HEK293 (cell line): ENCODE measurements at regions not wholly inside any gene's neighbourhood (a gene's known extent, or its start where the extent isn't known, plus 50 kb on each side); places are given as distances from the start of the nearest gene placed in this dataset.

Experiments used
- CTCF ChIA-PET: fragments of 350-600 bp; formaldehyde crosslinking; extraction: SDS; loops from one replicate; lab custom pipeline; 2021; ENCODE audit warnings: antibody characterized with exemption; lab: Yijun Ruan, JAX
- POLR2A ChIA-PET: fragments of 300-600 bp; formaldehyde crosslinking; extraction: SDS; loops from one replicate; lab custom pipeline; 2020; ENCODE audit warnings: antibody characterized with exemption, inconsistent platforms; lab: Yijun Ruan, JAX
- H3K27ac ChIP-seq: fragments of 200-500 bp; sonication (Bioruptor generic); 2 replicates; pipeline ENCODE4 v1.5.1; 2014; ENCODE audit warnings: low read depth, low read length, control low read depth, inconsistent platforms; ENCODE audit errors: extremely low read depth
- H3K36me3 ChIP-seq, 2 experiments: fragments of 200-500 bp in 1 of 2; sonication (Bioruptor generic) in 1 of 2; 1 replicate in 1 of 2; 2 replicates in 1 of 2; pipeline ENCODE4 v1.5.1; 2014 to 2017; ENCODE audit warnings: inconsistent platforms in 2 of 2, low read length in 2 of 2; ENCODE audit not compliant: control insufficient read depth in 2 of 2, insufficient read depth in 1 of 2
- H3K4me1 ChIP-seq: fragments of 200-500 bp; sonication (Bioruptor generic); 2 replicates; pipeline ENCODE4 v1.5.1; 2014; ENCODE audit warnings: mild to moderate bottlenecking, low read length, inconsistent platforms; ENCODE audit not compliant: control insufficient read depth, insufficient read depth
- H3K4me3 ChIP-seq: 2 replicates; pipeline ENCODE4 v1.5.1; 2011; ENCODE audit warnings: low read depth, mild to moderate bottlenecking, control low read depth, low read length, moderate library complexity
- H3K9me3 ChIP-seq: fragments of 200-500 bp; sonication (Bioruptor generic); 2 replicates; pipeline ENCODE4 v1.5.1; 2014; ENCODE audit warnings: low read depth, low read length, inconsistent platforms; ENCODE audit not compliant: control insufficient read depth, insufficient read depth
- HOXA7 ChIP-seq: sonication (generic); formaldehyde crosslinking; IDR thresholded peaks from 2 replicates; pipeline ENCODE4 v1.8.1; 2022; ENCODE audit warnings: missing genetic modification reagents, borderline replicate concordance
- OSR2 ChIP-seq: fragments of 450-650 bp; formaldehyde crosslinking; IDR thresholded peaks from 2 replicates; pipeline ENCODE4 v1.5.1; 2016; ENCODE audit warnings: missing biosample characterization, missing genetic modification characterization
- PATZ1 ChIP-seq: fragments of 450-650 bp; formaldehyde crosslinking; IDR thresholded peaks from 2 replicates; pipeline ENCODE4 v1.5.1; 2016; ENCODE audit warnings: missing biosample characterization, missing genetic modification characterization
- ZBTB48 ChIP-seq: fragments of 450-650 bp; formaldehyde crosslinking; IDR thresholded peaks from 2 replicates; pipeline ENCODE4 v1.5.1; 2016; ENCODE audit warnings: missing biosample characterization, missing genetic modification characterization
- ZNF16 ChIP-seq: fragments of 450-650 bp; formaldehyde crosslinking; IDR thresholded peaks from 2 replicates; pipeline ENCODE4 v1.5.1; 2016; ENCODE audit warnings: low read depth, missing biosample characterization, missing genetic modification characterization
- ZNF221 ChIP-seq: fragments of 450-650 bp; formaldehyde crosslinking; IDR thresholded peaks from 2 replicates; pipeline ENCODE4 v1.5.1; 2017; ENCODE audit warnings: missing biosample characterization, missing genetic modification characterization, borderline replicate concordance
- ZNF398 ChIP-seq: fragments of 450-650 bp; formaldehyde crosslinking; IDR thresholded peaks from 2 replicates; pipeline ENCODE4 v1.5.1; 2017; ENCODE audit warnings: missing biosample characterization, missing genetic modification characterization
- ZNF416 ChIP-seq: fragments of 450-650 bp; formaldehyde crosslinking; IDR thresholded peaks from 2 replicates; pipeline ENCODE4 v1.5.1; 2016; ENCODE audit warnings: missing biosample characterization, missing genetic modification characterization
- ZNF473 ChIP-seq: fragments of 450-650 bp; formaldehyde crosslinking; IDR thresholded peaks from 2 replicates; pipeline ENCODE4 v1.5.1; 2017; ENCODE audit warnings: missing biosample characterization, missing genetic modification characterization
- ZNF544 ChIP-seq: fragments of 450-650 bp; formaldehyde crosslinking; IDR thresholded peaks from 2 replicates; pipeline ENCODE4 v1.5.0; 2017; ENCODE audit warnings: missing biosample characterization, missing genetic modification characterization
- ZNF623 ChIP-seq: fragments of 450-650 bp; formaldehyde crosslinking; IDR thresholded peaks from 2 replicates; pipeline ENCODE4 v1.5.1; 2016; ENCODE audit warnings: missing biosample characterization, missing genetic modification characterization
- ZNF629 ChIP-seq: fragments of 450-650 bp; formaldehyde crosslinking; IDR thresholded peaks from 2 replicates; pipeline ENCODE4 v1.5.1; 2017; ENCODE audit warnings: missing biosample characterization, missing genetic modification characterization
- ZNF658 ChIP-seq: fragments of 450-650 bp; formaldehyde crosslinking; IDR thresholded peaks from 2 replicates; pipeline ENCODE4; 2016; ENCODE audit warnings: missing biosample characterization, missing genetic modification characterization
- ZNF692 ChIP-seq: fragments of 450-650 bp; formaldehyde crosslinking; IDR thresholded peaks from 2 replicates; pipeline ENCODE4 v1.5.1; 2016; ENCODE audit warnings: missing biosample characterization, missing genetic modification characterization
- ZNF768 ChIP-seq: fragments of 450-650 bp; formaldehyde crosslinking; IDR thresholded peaks from 2 replicates; pipeline ENCODE4 v1.5.1; 2018; ENCODE audit warnings: missing biosample characterization, mild to moderate bottlenecking, missing genetic modification characterization
- ZNF777 ChIP-seq: fragments of 450-650 bp; formaldehyde crosslinking; IDR thresholded peaks from 2 replicates; pipeline ENCODE4 v1.5.1; 2017; ENCODE audit warnings: missing biosample characterization, missing genetic modification characterization, borderline replicate concordance
- ZSCAN4 ChIP-seq: fragments of 450-650 bp; formaldehyde crosslinking; IDR thresholded peaks from 2 replicates; pipeline ENCODE4 v1.5.1; 2017; ENCODE audit warnings: missing biosample characterization, missing genetic modification characterization
- TF ChIP-seq, protein P1 (sequence below): fragments of 450-650 bp; formaldehyde crosslinking; IDR thresholded peaks from 2 replicates; pipeline ENCODE4 v1.5.1; 2017; ENCODE audit warnings: missing biosample characterization, missing genetic modification characterization
- TF ChIP-seq, protein P2 (sequence below): fragments of 450-650 bp; formaldehyde crosslinking; IDR thresholded peaks from 2 replicates; pipeline ENCODE4 v1.5.1; 2016; ENCODE audit warnings: missing biosample characterization, missing genetic modification characterization

DNA sequence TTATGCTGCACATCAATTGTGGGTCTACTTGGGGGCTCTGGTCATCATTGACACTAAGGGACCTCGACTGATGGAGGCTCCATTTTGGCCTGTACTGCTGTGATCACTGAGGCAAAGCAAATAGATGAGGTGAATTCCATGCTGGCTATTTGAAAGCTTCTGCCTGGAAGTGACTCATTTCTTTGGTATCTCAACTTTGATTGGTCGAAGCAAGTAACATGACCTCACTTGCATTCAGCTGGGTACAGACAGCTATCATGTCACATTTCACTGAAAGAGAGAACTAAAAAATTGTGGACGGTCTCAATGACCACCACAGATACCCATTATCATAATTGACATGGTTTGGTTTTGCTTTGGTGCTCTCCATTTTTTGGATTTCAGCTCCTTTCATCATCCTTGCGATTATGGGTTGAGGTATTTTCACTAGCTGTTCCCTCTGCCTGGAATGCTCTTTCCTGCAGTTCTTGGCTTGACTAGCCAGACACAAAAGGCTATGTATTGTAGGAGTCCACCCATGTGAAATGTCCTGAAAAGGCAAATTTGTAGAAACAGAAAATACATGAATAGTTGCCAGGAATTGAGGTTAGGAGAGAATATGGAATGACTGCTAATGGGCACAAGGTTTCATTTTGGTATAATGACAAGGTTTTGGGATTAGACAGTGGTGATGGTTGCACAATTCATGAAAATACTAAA, 369.2 kb upstream of the LCORL start:
- TF ChIP-seq PATZ1 (tag by site-specific recombination): no peak
- ChIA-PET POLR2A (no interaction called here), CTCF (no interaction called here)
- H3K27ac ChIP-seq: no peak overlapping the region
- no peaks in the 10 kb centered on the region for H3K36me3 ChIP-seq
- no peak overlapping the region for H3K4me3 ChIP-seq
- H3K9me3 ChIP-seq: no peaks in the 10 kb centered on the region
- no peaks in the 10 kb centered on the region for H3K4me1 ChIP-seq

DNA sequence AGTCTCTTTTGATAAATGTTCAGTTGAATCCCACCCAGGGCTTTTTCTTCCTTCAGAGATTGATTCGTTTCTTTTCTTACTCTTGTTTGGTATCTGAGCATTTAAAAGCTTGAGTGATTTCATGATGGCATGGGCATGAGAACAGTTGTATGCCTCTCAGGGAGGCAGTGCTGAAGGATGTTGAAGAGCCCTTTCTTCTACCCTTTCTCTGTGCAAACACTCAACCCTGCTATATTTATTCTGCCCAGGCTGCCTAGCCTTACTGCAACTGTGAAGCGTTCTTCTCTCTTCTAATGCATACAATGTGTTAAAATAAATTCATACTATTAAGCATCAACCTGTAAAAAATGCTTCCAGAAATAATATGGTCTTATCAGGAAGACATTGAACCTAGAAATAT, 367.6 kb upstream of the LCORL start:
- CTCF ChIA-PET: no interaction called here
- Histone ChIP-seq H3K36me3 (no peaks in the 10 kb centered on the region), H3K4me1 (no peaks in the 10 kb centered on the region), H3K4me3 (no peak overlapping the region), H3K9me3 (no peaks in the 10 kb centered on the region), H3K27ac (no peak overlapping the region)
- TF ChIP-seq ZNF416 (tag by site-specific recombination): no peak
- TF ChIP-seq, protein P1, sequence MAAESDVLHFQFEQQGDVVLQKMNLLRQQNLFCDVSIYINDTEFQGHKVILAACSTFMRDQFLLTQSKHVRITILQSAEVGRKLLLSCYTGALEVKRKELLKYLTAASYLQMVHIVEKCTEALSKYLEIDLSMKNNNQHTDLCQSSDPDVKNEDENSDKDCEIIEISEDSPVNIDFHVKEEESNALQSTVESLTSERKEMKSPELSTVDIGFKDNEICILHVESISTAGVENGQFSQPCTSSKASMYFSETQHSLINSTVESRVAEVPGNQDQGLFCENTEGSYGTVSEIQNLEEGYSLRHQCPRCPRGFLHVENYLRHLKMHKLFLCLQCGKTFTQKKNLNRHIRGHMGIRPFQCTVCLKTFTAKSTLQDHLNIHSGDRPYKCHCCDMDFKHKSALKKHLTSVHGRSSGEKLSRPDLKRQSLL: no peak
- TF ChIP-seq ZBTB48 (tag by site-specific recombination): no peak
- TF ChIP-seq, protein P2, sequence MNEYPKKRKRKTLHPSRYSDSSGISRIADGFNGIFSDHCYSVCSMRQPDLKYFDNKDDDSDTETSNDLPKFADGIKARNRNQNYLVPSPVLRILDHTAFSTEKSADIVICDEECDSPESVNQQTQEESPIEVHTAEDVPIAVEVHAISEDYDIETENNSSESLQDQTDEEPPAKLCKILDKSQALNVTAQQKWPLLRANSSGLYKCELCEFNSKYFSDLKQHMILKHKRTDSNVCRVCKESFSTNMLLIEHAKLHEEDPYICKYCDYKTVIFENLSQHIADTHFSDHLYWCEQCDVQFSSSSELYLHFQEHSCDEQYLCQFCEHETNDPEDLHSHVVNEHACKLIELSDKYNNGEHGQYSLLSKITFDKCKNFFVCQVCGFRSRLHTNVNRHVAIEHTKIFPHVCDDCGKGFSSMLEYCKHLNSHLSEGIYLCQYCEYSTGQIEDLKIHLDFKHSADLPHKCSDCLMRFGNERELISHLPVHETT: no peak
- no peak for TF ChIP-seq ZNF777
- TF ChIP-seq ZNF658 (tag by site-specific recombination): no peak
- TF ChIP-seq ZNF768 (tag by site-specific recombination): no peak
- no peak for TF ChIP-seq ZNF473 (tag by site-specific recombination)
- no peak for TF ChIP-seq ZNF629 (tag by site-specific recombination)
- TF ChIP-seq OSR2 (tag by site-specific recombination): no peak
- no peak for TF ChIP-seq ZNF221
- TF ChIP-seq ZNF16: no peak
- no peak for TF ChIP-seq ZNF692 (tag by site-specific recombination)
- TF ChIP-seq ZNF544 (tag by site-specific recombination): no peak
- no peak for TF ChIP-seq ZSCAN4 (tag by site-specific recombination)
- TF ChIP-seq ZNF398 (tag by site-specific recombination): no peak
- TF ChIP-seq HOXA7 (CRISPR knock-in tag): no peak
- TF ChIP-seq ZNF623 (tag by site-specific recombination): no peak
- POLR2A ChIA-PET: no interaction called here
